ENCODE measurements at regions not wholly inside any gene's neighbourhood (a gene's known extent, or its start where the extent isn't known, plus 50 kb on each side); places are given as distances from the start of the nearest gene placed in this dataset.
"Not testable (repeated sequence)": the region's sequence is repeated elsewhere in the genome, so short reads cannot be mapped to it uniquely, and the experiment has no call there.

DNA sequence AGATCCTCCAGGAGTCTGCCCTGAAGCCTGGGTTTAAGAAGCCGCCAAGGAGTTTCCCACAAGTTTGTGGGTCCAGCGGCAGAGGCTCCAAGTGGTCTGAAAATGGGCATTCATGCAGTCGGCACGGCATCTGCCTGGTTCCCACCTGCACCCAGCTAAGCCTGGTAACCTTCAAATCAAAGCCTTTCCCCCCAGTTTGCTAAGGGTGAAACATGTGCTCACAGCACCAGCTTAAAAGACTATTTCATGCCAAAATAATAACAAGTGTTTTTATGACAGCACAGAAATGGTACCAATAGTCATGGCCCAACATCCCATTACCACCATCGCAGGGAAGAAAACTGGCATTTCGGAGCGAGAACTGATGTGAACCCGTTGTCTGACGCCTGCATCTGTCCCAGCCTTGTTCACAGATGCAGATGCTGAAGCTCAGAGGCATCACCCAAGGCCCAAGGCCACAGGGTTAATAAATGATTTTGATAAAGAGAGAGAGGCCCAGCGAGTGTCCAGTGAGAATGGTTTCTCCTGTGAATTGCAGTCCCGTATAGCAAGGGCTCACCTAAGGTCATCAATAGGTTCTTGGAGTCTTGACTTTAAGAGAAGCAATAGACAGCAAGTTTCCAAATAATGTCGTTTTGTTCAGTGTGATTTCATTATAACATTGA, 188.0 kb upstream of the TPM1 start:
- no peak overlapping the region for H3K27ac Mint-ChIP-seq
- no peaks in the 10 kb centered on the region for H3K4me1 Mint-ChIP-seq (ENCODE audit: low read depth)
- no peaks in the 10 kb centered on the region for H3K36me3 Mint-ChIP-seq (ENCODE audit: low read depth)
- H3K9me3 Mint-ChIP-seq, result no peaks in the 10 kb centered on the region
- no peak overlapping the region for H3K4me3 Mint-ChIP-seq
- H3K27me3 Mint-ChIP-seq (ENCODE audit: low read depth), result peaks cover 2% of the 10 kb centered on the region

GRCh38 chr15:62855085-62855476, 187.5 kb upstream of the TPM1 start:
- Mint-ChIP-seq H3K27me3 (ENCODE audit: low read depth) (peaks cover 4% of the 10 kb centered on the region), H3K36me3 (ENCODE audit: low read depth) (no peaks in the 10 kb centered on the region), H3K4me3 (no peak overlapping the region), H3K27ac (no peak overlapping the region), H3K9me3 (no peaks in the 10 kb centered on the region), H3K4me1 (ENCODE audit: low read depth) (no peaks in the 10 kb centered on the region)

- H3K9me3 Mint-ChIP-seq, result no peaks in the 10 kb centered on the region
- no peak overlapping the region for H3K27ac Mint-ChIP-seq
- peaks cover 4% of the 10 kb centered on the region for H3K27me3 Mint-ChIP-seq (ENCODE audit: low read depth)
- no peak overlapping the region for H3K4me3 Mint-ChIP-seq
- no peaks in the 10 kb centered on the region for H3K4me1 Mint-ChIP-seq (ENCODE audit: low read depth)
- no peaks in the 10 kb centered on the region for H3K36me3 Mint-ChIP-seq (ENCODE audit: low read depth)
These were observed 185.9 kb upstream of the TPM1 start for GRCh38 chr15:62856466-62857246.

GRCh38 chr15:62857411-62857853, 185.1 kb upstream of the TPM1 start:
- no peak overlapping the region for H3K27ac Mint-ChIP-seq
- no peak overlapping the region for H3K4me3 Mint-ChIP-seq
- H3K27me3 Mint-ChIP-seq (ENCODE audit: low read depth), result peaks cover 4% of the 10 kb centered on the region
- no peaks in the 10 kb centered on the region for H3K36me3 Mint-ChIP-seq (ENCODE audit: low read depth)
- no peaks in the 10 kb centered on the region for H3K9me3 Mint-ChIP-seq
- H3K4me1 Mint-ChIP-seq (ENCODE audit: low read depth), result no peaks in the 10 kb centered on the region

GRCh38 chr15:62858343-62858742, 184.2 kb upstream of the TPM1 start:
- Mint-ChIP-seq H3K36me3 (ENCODE audit: low read depth) (no peaks in the 10 kb centered on the region), H3K4me1 (ENCODE audit: low read depth) (no peaks in the 10 kb centered on the region), H3K27me3 (ENCODE audit: low read depth) (peaks cover 9% of the 10 kb centered on the region), H3K4me3 (no peak overlapping the region), H3K27ac (no peak overlapping the region), H3K9me3 (no peaks in the 10 kb centered on the region)

DNA sequence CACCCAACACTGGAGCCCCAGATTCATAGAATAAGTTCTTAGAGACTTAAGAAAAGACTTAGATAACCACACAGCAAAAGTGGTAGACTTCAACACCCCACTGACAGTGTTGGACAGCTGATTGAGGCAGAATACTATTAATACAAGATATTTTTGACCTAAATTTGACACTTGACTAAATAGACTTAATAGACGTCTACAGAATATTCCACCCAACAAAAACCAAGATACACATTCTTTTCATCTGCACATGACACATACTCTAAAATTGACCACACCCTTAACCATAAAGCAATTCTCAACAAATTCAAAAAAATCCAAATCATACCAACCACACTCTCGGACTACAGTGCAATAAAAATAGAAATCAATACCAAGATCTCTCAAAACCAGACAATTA, 179.8 kb upstream of the TPM1 start:
- Mint-ChIP-seq H3K9me3 (no peaks in the 10 kb centered on the region), H3K27ac (no peak overlapping the region), H3K36me3 (ENCODE audit: low read depth) (no peaks in the 10 kb centered on the region), H3K27me3 (ENCODE audit: low read depth) (peaks cover 17% of the 10 kb centered on the region), H3K4me3 (no peak overlapping the region), H3K4me1 (ENCODE audit: low read depth) (no peaks in the 10 kb centered on the region)

DNA sequence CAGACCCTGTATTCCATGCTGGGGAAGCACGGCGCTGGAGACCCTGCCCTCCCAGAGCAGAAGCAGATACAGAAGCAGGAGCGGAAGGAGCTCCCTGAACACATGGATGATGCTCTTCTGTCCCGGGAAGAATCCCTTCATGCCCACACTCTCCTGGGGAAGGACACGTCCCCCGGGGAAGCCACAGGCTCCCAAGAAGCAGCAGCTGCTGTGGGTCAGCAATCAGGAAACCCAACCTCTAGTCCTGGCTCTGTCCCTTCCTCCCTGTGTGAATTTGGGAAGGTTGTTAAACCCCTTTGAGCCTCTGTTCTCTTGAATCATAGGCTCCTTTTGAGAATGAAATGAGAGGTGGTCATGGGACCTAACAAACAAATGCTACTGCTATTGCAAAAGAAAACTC, 176.2 kb upstream of the TPM1 start:
- Mint-ChIP-seq H3K36me3 (ENCODE audit: low read depth) (no peaks in the 10 kb centered on the region), H3K27ac (no peak overlapping the region), H3K27me3 (ENCODE audit: low read depth) (peaks cover 13% of the 10 kb centered on the region), H3K4me3 (no peak overlapping the region), H3K4me1 (ENCODE audit: low read depth) (no peaks in the 10 kb centered on the region), H3K9me3 (no peaks in the 10 kb centered on the region)

DNA sequence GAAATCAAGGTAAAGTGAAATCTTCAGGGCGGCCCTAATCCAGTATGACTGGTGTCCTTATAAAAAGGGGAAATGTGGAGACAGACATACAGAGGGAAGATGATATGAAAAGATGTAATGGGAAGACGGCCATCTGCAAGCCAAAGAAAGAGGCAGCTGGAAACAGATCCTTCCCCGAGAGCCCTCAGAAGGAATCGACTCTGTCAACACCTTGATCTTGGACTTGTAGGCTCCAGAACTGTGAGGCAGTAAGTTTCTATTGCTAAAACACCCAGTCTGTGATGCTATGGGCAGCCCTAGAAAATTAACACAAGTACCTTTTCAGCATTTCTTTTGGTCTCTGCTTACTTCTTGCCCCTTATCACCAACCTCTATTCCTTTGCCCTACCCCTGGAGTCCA, 174.7 kb upstream of the TPM1 start:
- Mint-ChIP-seq H3K4me3 (no peak overlapping the region), H3K9me3 (no peaks in the 10 kb centered on the region), H3K36me3 (ENCODE audit: low read depth) (no peaks in the 10 kb centered on the region), H3K27ac (no peak overlapping the region), H3K4me1 (ENCODE audit: low read depth) (no peaks in the 10 kb centered on the region), H3K27me3 (ENCODE audit: low read depth) (peaks cover 12% of the 10 kb centered on the region)

DNA sequence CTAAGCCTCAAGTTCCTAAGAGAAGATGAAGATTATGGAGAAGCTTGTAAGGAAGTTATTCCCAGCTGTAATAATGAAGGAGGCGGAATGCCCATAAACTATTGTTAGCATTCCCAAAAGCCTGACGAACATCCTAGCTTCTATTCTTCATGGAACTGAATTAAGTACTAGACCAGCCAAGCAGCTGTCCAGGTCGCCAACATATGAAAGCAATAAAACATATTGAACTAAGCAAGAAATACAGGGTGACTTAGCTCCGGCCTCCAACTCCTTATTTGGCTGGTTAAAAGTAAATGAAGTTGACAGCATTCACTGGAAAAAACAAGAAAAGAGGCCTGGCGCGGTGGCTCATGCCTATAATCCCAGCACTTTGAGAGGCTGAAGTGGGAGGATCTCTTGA, 174.0 kb upstream of the TPM1 start:
- Mint-ChIP-seq H3K9me3 (no peaks in the 10 kb centered on the region), H3K27me3 (ENCODE audit: low read depth) (peaks cover 8% of the 10 kb centered on the region), H3K4me3 (no peak overlapping the region), H3K36me3 (ENCODE audit: low read depth) (no peaks in the 10 kb centered on the region), H3K27ac (no peak overlapping the region), H3K4me1 (ENCODE audit: low read depth) (no peaks in the 10 kb centered on the region)

DNA sequence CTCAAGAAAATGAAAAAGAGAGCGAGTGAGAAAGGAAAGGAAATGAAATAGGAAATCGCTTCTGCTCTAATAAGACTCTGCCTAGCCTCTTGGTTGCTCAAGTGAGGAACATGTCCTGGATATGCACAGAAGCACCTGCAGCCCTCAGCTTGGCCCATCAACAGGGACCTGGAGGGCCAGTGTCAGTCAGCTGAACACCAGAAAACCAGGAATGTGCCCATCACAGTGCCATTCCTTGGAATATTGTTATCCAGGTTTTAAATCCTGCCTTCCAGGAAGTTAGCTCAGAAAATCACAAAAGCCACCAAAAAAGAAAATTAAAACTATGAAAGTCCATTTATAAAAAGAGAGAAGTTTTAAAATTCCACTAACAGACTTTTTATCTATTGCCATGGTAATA, 173.4 kb upstream of the TPM1 start:
- Mint-ChIP-seq H3K27ac (no peak overlapping the region), H3K4me1 (ENCODE audit: low read depth) (no peaks in the 10 kb centered on the region), H3K27me3 (ENCODE audit: low read depth) (peaks cover 8% of the 10 kb centered on the region), H3K36me3 (ENCODE audit: low read depth) (no peaks in the 10 kb centered on the region), H3K9me3 (no peaks in the 10 kb centered on the region), H3K4me3 (no peak overlapping the region)

DNA sequence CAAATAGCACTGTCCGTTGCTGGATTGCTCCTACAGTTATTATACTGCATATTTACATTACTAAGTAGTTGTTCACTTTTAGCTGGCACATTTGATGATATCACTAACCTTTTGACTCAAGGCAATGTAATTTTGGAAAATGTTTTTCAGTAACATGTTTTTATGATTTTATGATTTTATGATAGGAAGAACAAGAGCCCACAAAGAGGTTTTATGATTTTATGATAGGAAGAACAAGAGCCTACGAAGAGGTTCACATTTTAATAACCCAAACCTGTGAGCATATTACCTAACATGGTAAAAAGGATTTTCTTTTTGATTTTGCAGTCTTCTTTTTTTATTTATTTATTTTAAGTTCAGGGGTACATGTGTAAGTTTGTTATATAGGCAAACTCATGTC, 172.3 kb upstream of the TPM1 start:
- no peaks in the 10 kb centered on the region for H3K9me3 Mint-ChIP-seq
- H3K36me3 Mint-ChIP-seq (ENCODE audit: low read depth), result no peaks in the 10 kb centered on the region
- no peaks in the 10 kb centered on the region for H3K4me1 Mint-ChIP-seq (ENCODE audit: low read depth)
- H3K27ac Mint-ChIP-seq, result no peak overlapping the region
- H3K27me3 Mint-ChIP-seq (ENCODE audit: low read depth), result peaks cover 4% of the 10 kb centered on the region
- H3K4me3 Mint-ChIP-seq, result no peak overlapping the region

GRCh38 chr15:62870701-62871100, 171.8 kb upstream of the TPM1 start:
- H3K4me1 Mint-ChIP-seq (ENCODE audit: low read depth); H3K4me3 Mint-ChIP-seq; H3K9me3 Mint-ChIP-seq; H3K27ac Mint-ChIP-seq; H3K36me3 Mint-ChIP-seq (ENCODE audit: low read depth); H3K27me3 Mint-ChIP-seq (ENCODE audit: low read depth): not testable (repeated sequence)

DNA sequence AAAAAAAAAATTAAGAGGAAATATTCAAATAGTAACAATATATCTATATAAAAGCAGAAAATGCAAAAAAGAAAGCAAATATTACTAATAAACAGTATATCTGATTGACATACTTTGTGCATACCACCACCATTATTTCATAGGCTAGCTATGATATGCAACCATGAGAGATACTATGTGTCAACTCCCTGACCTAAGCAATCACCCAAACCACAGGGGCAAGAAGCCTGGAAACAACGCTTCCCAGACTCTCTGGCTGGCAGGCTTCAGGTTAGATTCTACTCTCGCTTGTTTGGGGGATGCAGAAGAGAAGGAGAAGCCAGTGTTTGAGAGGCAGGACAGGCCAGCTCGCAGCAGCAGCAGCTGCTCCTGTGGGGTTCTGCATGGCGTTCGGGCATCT, 169.3 kb upstream of the TPM1 start:
- H3K4me1 Mint-ChIP-seq (ENCODE audit: low read depth), result no peaks in the 10 kb centered on the region
- H3K9me3 Mint-ChIP-seq, result no peaks in the 10 kb centered on the region
- H3K4me3 Mint-ChIP-seq, result no peak overlapping the region
- H3K27me3 Mint-ChIP-seq (ENCODE audit: low read depth), result no peaks in the 10 kb centered on the region
- no peak overlapping the region for H3K27ac Mint-ChIP-seq
- H3K36me3 Mint-ChIP-seq (ENCODE audit: low read depth), result no peaks in the 10 kb centered on the region

- no peaks in the 10 kb centered on the region for H3K36me3 Mint-ChIP-seq (ENCODE audit: low read depth)
- no peaks in the 10 kb centered on the region for H3K27me3 Mint-ChIP-seq (ENCODE audit: low read depth)
- no peak overlapping the region for H3K27ac Mint-ChIP-seq
- no peak overlapping the region for H3K4me3 Mint-ChIP-seq
- H3K4me1 Mint-ChIP-seq (ENCODE audit: low read depth), result no peaks in the 10 kb centered on the region
- no peaks in the 10 kb centered on the region for H3K9me3 Mint-ChIP-seq
These were observed 168.5 kb upstream of the TPM1 start for GRCh38 chr15:62874064-62874463.

GRCh38 chr15:62874959-62875625, 167.5 kb upstream of the TPM1 start:
- no peak overlapping the region for H3K27ac Mint-ChIP-seq
- peaks cover 2% of the 10 kb centered on the region for H3K4me1 Mint-ChIP-seq (ENCODE audit: low read depth)
- no peaks in the 10 kb centered on the region for H3K9me3 Mint-ChIP-seq
- no peak overlapping the region for H3K4me3 Mint-ChIP-seq
- H3K27me3 Mint-ChIP-seq (ENCODE audit: low read depth), result peaks cover 4% of the 10 kb centered on the region
- H3K36me3 Mint-ChIP-seq (ENCODE audit: low read depth), result no peaks in the 10 kb centered on the region
